HepG2 (cell line): ENCODE measurements at regions not wholly inside any gene's neighbourhood (a gene's known extent, or its start where the extent isn't known, plus 50 kb on each side); places are given as distances from the start of the nearest gene placed in this dataset.

Experiments
- ATAC-seq: fragments of 200-7000 bp; cut with Tn5 transposase; 3 replicates; pipeline ENCODE4 v1.9.1; 2020; ENCODE audit warnings: mild to moderate bottlenecking, moderate library complexity
- BruUV-seq: library from RNA; stranded (reverse); fragments of 400-500 nt; replicated peaks from 2 replicates; lab custom pipeline; 2021; lab: Mats Ljungman, UMichigan
- CTCF ChIA-PET: fragments of 300-600 bp; formaldehyde crosslinking; extraction: SDS; loops from one replicate; lab custom pipeline; 2021; ENCODE audit warnings: low total read pairs, inconsistent platforms, low intra/inter-chr PET ratio; lab: Yijun Ruan, JAX
- POLR2A ChIA-PET: fragments of 350-600 bp; sonication (Branson Sonifier 250); formaldehyde crosslinking; loops from one replicate; lab custom pipeline; 2020; ENCODE audit warnings: antibody characterized with exemption, inconsistent platforms; lab: Yijun Ruan, JAX
- DNase-seq: peaks from one replicate; pipeline ENCODE4 v3.0.0-alpha.2; 2015; ENCODE audit warnings: low spot score
- FAIRE-seq: peaks from 3 replicates; lab custom pipeline; 2011; peaks lifted over from hg19 to GRCh38; lab: Jason Lieb, UNC
- H2AFZ ChIP-seq: one replicate; pipeline ENCODE4 v1.6.1; 2011; ENCODE audit warnings: low read length, inconsistent platforms
- H3K27ac ChIP-seq: fragments of 300-600 bp; 3 replicates; pipeline ENCODE4 v1.8.0; 2011; ENCODE audit warnings: mixed run types, mild to moderate bottlenecking, mixed read lengths, low read length, inconsistent platforms; ENCODE audit not compliant: insufficient read depth; ENCODE audit errors: extremely low read length
- H3K27me3 ChIP-seq, 2 experiments: fragments of 200-600 bp in 1 of 2; 2 replicates in 1 of 2; 3 replicates in 1 of 2; pipeline versions ENCODE4 v1.6.0 to v1.8.0; 2011; ENCODE audit warnings: low read length in 2 of 2, mild to moderate bottlenecking in 2 of 2, moderate library complexity in 2 of 2, inconsistent platforms in 1 of 2; ENCODE audit not compliant: insufficient read depth in 2 of 2, control insufficient read depth in 1 of 2
- H3K36me3 ChIP-seq, 2 experiments: fragments of 200-600 bp in 1 of 2; replicated peaks in 1 of 2; 2 replicates in 1 of 2; 3 replicates in 1 of 2; pipeline versions ENCODE4 v1.5.1 to v1.8.0; 2011; ENCODE audit warnings: low read length in 2 of 2, inconsistent platforms in 1 of 2; ENCODE audit not compliant: insufficient read depth in 2 of 2, control insufficient read depth in 1 of 2
- H3K4me1 ChIP-seq: 2 replicates; pipeline ENCODE4 v1.5.1; 2012; ENCODE audit warnings: low read length, inconsistent platforms; ENCODE audit not compliant: insufficient read depth
- H3K4me2 ChIP-seq: 2 replicates; pipeline ENCODE4 v1.6.0; 2011; ENCODE audit warnings: low read depth, low read length, inconsistent platforms
- H3K4me3 ChIP-seq, 3 experiments: fragments of 200-600 bp in 1 of 3; sonication (generic), shearing (Covaris generic) in 1 of 3; replicated peaks in 1 of 3; 2 replicates each; pipeline ENCODE4 v1.5.1; 2011 to 2016; ENCODE audit warnings: low read length in 3 of 3, inconsistent platforms in 2 of 3, low read depth in 2 of 3, mild to moderate bottlenecking in 2 of 3, control low read depth in 1 of 3, mixed read lengths in 1 of 3; ENCODE audit not compliant: insufficient read depth in 1 of 3
- H3K79me2 ChIP-seq: one replicate; pipeline ENCODE4 v1.6.1; 2011; ENCODE audit warnings: low read length, inconsistent platforms; ENCODE audit not compliant: insufficient read depth
- H3K9ac ChIP-seq: 2 replicates; pipeline ENCODE4 v1.6.0; 2011; ENCODE audit warnings: mild to moderate bottlenecking, low read depth, low read length, inconsistent platforms; ENCODE audit not compliant: insufficient read depth
- H3K9me3 ChIP-seq: 2 replicates; pipeline ENCODE4 v1.5.1; 2012; ENCODE audit warnings: mild to moderate bottlenecking, low read length
- H4K20me1 ChIP-seq: 2 replicates; pipeline ENCODE4 v1.6.0; 2011; ENCODE audit warnings: inconsistent platforms, mild to moderate bottlenecking, low read length, moderate library complexity; ENCODE audit not compliant: insufficient read depth
- BRCA1 ChIP-seq: sonication (generic); formaldehyde crosslinking; IDR thresholded peaks from 2 replicates; pipeline ENCODE4 v1.4.0; 2020; ENCODE audit warnings: missing genetic modification reagents
- ETS1 ChIP-seq: sonication (generic); formaldehyde crosslinking; IDR thresholded peaks from 2 replicates; pipeline ENCODE4 v1.4.0; 2020; ENCODE audit warnings: missing genetic modification reagents
- HIC2 ChIP-seq: sonication (generic); formaldehyde crosslinking; IDR thresholded peaks from 2 replicates; pipeline ENCODE4 v1.9.0; 2022; ENCODE audit warnings: low read depth, missing genetic modification reagents
- MAFF ChIP-seq: IDR thresholded peaks from 2 replicates; pipeline ENCODE4 v1.6.1; 2011; ENCODE audit warnings: low read depth, low read length, improper control_type of control experiment
- MAFK ChIP-seq, 2 experiments: IDR thresholded peaks in 1 of 2; conservative IDR thresholded peaks in 1 of 2; 2 replicates each; pipeline ENCODE4 v1.6.1; 2011; ENCODE audit warnings: improper control_type of control experiment in 2 of 2, low read length in 2 of 2
- NFE2L2 ChIP-seq: fragments of 150-350 bp; IDR thresholded peaks from 2 replicates; pipeline ENCODE4 v1.6.1; 2014; ENCODE audit warnings: low read length
- UBTF ChIP-seq: sonication (generic); formaldehyde crosslinking; IDR thresholded peaks from 2 replicates; pipeline ENCODE4 v1.4.0; 2020; ENCODE audit warnings: mild to moderate bottlenecking, missing genetic modification reagents
- ZMYM4 ChIP-seq: sonication (generic); formaldehyde crosslinking; IDR thresholded peaks from 2 replicates; pipeline ENCODE4 v1.8.1; 2023; ENCODE audit warnings: mild to moderate bottlenecking, missing genetic modification reagents
- ZNF34 ChIP-seq: sonication (generic); formaldehyde crosslinking; IDR thresholded peaks from 2 replicates; pipeline ENCODE4 v1.4.0; 2020; ENCODE audit warnings: mild to moderate bottlenecking, missing genetic modification reagents, borderline replicate concordance
- WGBS: methylation state at CpG from one replicate; pipeline ENCODE4 v1.1.6; 2017; ENCODE audit warnings: low lambda C conversion rate; 5-methylcytosine and 5-hydroxymethylcytosine counted together
- in situ Hi-C: cut with HindIII; loops from 2 replicates; pipeline ENCODE4 v1.10.0; 2017; ENCODE audit warnings: low pct_unique_long_range_greater_than_20kb; ENCODE audit not compliant: extremely low pct_ligation_motif_present
- intact Hi-C: fragments of 100-400 bp; cut with micrococcal nuclease; formaldehyde crosslinking; loops from one replicate; pipeline ENCODE4 v1.10.0; 2022; ENCODE audit not compliant: unreplicated experiment

GRCh38 chr2:81290846-81291245 lies 986.3 kb upstream of the LRRTM1 start:
- in situ Hi-C loops = no loop called here
- H2AFZ ChIP-seq = no peak overlapping the region
- ChIA-PET POLR2A (no interaction called here), CTCF (no interaction called here)
- BruUV-seq = no TSS peak
- intact Hi-C loops = no loop called here
- H3K79me2 ChIP-seq = no peaks in the 10 kb centered on the region
- no peaks in the 10 kb centered on the region for H3K36me3 ChIP-seq
- H3K9me3 ChIP-seq = peaks cover 75% of the 10 kb centered on the region
- H3K27me3 ChIP-seq = no peaks in the 10 kb centered on the region
- WGBS = 2% methylated on average over 3 of the region's 3 CpGs
- no peak for DNase-seq
- no peaks in the 10 kb centered on the region for H4K20me1 ChIP-seq
- no peak for TF ChIP-seq ZNF34 (CRISPR knock-in tag)
- peak; percentile 62; the same call in 1 of the 2 replicates for TF ChIP-seq NFE2L2
- TF ChIP-seq MAFF = peak; percentile 90
- no peak for TF ChIP-seq ZMYM4 (CRISPR knock-in tag)
- no peak for TF ChIP-seq UBTF (CRISPR knock-in tag)
- peak; percentile 92 to 93 for TF ChIP-seq MAFK (conservative IDR thresholded peaks at IDR 0.05 in 1 of 2, IDR thresholded peaks at IDR 0.05 in 1 of 2; ENCODE audit: low read length in 2 of 2)
- no peak for TF ChIP-seq ETS1
- TF ChIP-seq HIC2 (CRISPR knock-in tag) = no peak
- no peak for TF ChIP-seq BRCA1 (CRISPR knock-in tag)
- ATAC-seq = no peak
- H3K4me1 ChIP-seq = no peaks in the 10 kb centered on the region
- no peak overlapping the region for H3K27ac ChIP-seq
- no peak for FAIRE-seq
- no peak overlapping the region for H3K4me2 ChIP-seq
- no peak overlapping the region for H3K9ac ChIP-seq
- no peak overlapping the region for H3K4me3 ChIP-seq
